Uterus (tissue), 2 donors: ENCODE measurements at regions not wholly inside any gene's neighbourhood (a gene's known extent, or its start where the extent isn't known, plus 50 kb on each side); places are given as distances from the start of the nearest gene placed in this dataset.
"Not testable (repeated sequence)": the region's sequence is repeated elsewhere in the genome, so short reads cannot be mapped to it uniquely, and the experiment has no call there.

Experiments used
- CTCF ChIP-seq, 4 experiments: fragments of 200-600 bp in 2 of 4; fragments of 450-650 bp in 2 of 4; sonication (generic) in 2 of 4; IDR thresholded peaks; one replicate each; pipeline ENCODE4 v1.5.1; 2016 to 2019; ENCODE audit warnings: antibody characterized with exemption in 4 of 4, mild to moderate bottlenecking in 2 of 4, moderate library complexity in 1 of 4
- POLR2A ChIP-seq, 2 donors: fragments of 450-650 bp; IDR thresholded peaks; one replicate each; pipeline ENCODE4 v1.6.1; 2016; ENCODE audit warnings: antibody characterized with exemption in 2 of 2, mild to moderate bottlenecking in 1 of 2, moderate library complexity in 1 of 2

GRCh38 chr21:6374926-6375325 is 4146.5 kb upstream of the TPTE start:
- not testable (repeated sequence) for TF ChIP-seq CTCF, POLR2A (IDR thresholded peaks at IDR 0.05)
